Panc1 (cell line): ENCODE measurements at regions not wholly inside any gene's neighbourhood (a gene's known extent, or its start where the extent isn't known, plus 50 kb on each side); places are given as distances from the start of the nearest gene placed in this dataset.

Experiments used
- POLR2AphosphoS5 ChIP-seq: IDR thresholded peaks from 2 replicates; pipeline ENCODE4 v1.6.1; 2012; ENCODE audit warnings: mild to moderate bottlenecking, low read depth, low read length, moderate library complexity
- SIN3A ChIP-seq: IDR thresholded peaks from 2 replicates; pipeline ENCODE4 v1.6.1; 2012; ENCODE audit warnings: low read depth, mild to moderate bottlenecking, low read length, moderate library complexity, borderline replicate concordance; ENCODE audit not compliant: insufficient read depth
- TF ChIP-seq, protein P1 (sequence below): fragments of 450-650 bp; IDR thresholded peaks from 2 replicates; pipeline ENCODE4 v1.5.1; 2017; ENCODE audit warnings: mild to moderate bottlenecking
- TF ChIP-seq, protein P2 (sequence below), 2 experiments: IDR thresholded peaks; 2 replicates each; pipeline ENCODE4 v1.6.1; 2011 to 2012; ENCODE audit warnings: low read depth in 2 of 2, control low read depth in 1 of 2, low read length in 1 of 2, mild to moderate bottlenecking in 1 of 2, moderate library complexity in 1 of 2; ENCODE audit not compliant: insufficient read depth in 1 of 2

DNA sequence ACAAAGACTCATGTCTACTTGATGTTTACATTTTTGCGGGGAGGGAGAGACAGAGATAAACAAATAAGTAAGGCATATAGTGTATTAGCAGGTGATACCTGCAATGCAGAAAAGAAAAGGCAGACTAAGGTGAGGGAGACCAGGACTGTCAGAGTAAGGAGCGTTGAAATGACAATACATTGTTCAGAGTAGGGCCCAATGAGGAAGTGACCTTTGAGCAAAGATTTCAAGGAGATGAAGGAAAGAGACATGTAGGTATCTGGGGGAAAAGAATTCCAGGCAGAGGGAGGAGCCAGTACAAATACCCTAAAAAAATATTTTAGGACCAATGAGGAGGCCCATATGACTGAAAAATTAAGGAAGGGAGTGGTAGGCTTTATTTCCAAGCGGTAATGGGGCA, 162.7 kb upstream of the PRSS1 start:
- TF ChIP-seq, protein P1, sequence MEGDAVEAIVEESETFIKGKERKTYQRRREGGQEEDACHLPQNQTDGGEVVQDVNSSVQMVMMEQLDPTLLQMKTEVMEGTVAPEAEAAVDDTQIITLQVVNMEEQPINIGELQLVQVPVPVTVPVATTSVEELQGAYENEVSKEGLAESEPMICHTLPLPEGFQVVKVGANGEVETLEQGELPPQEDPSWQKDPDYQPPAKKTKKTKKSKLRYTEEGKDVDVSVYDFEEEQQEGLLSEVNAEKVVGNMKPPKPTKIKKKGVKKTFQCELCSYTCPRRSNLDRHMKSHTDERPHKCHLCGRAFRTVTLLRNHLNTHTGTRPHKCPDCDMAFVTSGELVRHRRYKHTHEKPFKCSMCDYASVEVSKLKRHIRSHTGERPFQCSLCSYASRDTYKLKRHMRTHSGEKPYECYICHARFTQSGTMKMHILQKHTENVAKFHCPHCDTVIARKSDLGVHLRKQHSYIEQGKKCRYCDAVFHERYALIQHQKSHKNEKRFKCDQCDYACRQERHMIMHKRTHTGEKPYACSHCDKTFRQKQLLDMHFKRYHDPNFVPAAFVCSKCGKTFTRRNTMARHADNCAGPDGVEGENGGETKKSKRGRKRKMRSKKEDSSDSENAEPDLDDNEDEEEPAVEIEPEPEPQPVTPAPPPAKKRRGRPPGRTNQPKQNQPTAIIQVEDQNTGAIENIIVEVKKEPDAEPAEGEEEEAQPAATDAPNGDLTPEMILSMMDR = no peak
- TF ChIP-seq POLR2AphosphoS5 (no peak), SIN3A (no peak)
- TF ChIP-seq, protein P2, sequence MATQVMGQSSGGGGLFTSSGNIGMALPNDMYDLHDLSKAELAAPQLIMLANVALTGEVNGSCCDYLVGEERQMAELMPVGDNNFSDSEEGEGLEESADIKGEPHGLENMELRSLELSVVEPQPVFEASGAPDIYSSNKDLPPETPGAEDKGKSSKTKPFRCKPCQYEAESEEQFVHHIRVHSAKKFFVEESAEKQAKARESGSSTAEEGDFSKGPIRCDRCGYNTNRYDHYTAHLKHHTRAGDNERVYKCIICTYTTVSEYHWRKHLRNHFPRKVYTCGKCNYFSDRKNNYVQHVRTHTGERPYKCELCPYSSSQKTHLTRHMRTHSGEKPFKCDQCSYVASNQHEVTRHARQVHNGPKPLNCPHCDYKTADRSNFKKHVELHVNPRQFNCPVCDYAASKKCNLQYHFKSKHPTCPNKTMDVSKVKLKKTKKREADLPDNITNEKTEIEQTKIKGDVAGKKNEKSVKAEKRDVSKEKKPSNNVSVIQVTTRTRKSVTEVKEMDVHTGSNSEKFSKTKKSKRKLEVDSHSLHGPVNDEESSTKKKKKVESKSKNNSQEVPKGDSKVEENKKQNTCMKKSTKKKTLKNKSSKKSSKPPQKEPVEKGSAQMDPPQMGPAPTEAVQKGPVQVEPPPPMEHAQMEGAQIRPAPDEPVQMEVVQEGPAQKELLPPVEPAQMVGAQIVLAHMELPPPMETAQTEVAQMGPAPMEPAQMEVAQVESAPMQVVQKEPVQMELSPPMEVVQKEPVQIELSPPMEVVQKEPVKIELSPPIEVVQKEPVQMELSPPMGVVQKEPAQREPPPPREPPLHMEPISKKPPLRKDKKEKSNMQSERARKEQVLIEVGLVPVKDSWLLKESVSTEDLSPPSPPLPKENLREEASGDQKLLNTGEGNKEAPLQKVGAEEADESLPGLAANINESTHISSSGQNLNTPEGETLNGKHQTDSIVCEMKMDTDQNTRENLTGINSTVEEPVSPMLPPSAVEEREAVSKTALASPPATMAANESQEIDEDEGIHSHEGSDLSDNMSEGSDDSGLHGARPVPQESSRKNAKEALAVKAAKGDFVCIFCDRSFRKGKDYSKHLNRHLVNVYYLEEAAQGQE (IDR thresholded peaks at IDR 0.05; ENCODE audit: insufficient read depth in 1 of 2, low read depth in 2 of 2, low read length in 1 of 2) = no peak
